ENCODE measurements at regions not wholly inside any gene's neighbourhood (a gene's known extent, or its start where the extent isn't known, plus 50 kb on each side); places are given as distances from the start of the nearest gene placed in this dataset.
"Not testable (repeated sequence)": the region's sequence is repeated elsewhere in the genome, so short reads cannot be mapped to it uniquely, and the experiment has no call there.

- no peak overlapping the region for H3K4me3 ChIP-seq (ENCODE audit: low read depth in 1 of 2, low read length in 2 of 2)
- no peak overlapping the region for H3K4me2 ChIP-seq (ENCODE audit: insufficient read depth, low read length)
- no peak for TF ChIP-seq EZH2 (IDR thresholded peaks at IDR 0.05; ENCODE audit: borderline replicate concordance, low read depth, low read length, severe bottlenecking)
- peak; percentile 81 for TF ChIP-seq CTCF (IDR thresholded peaks at IDR 0.05; ENCODE audit: borderline replicate concordance, extremely low read depth, low read length, poor library complexity, severe bottlenecking)
- H3K27me3 ChIP-seq (ENCODE audit: insufficient read depth, low read length, poor library complexity) = no peaks in the 10 kb centered on the region
- no peaks in the 10 kb centered on the region for H3K4me1 ChIP-seq (ENCODE audit: insufficient read depth, low read length)
- no peaks in the 10 kb centered on the region for H3K36me3 ChIP-seq (ENCODE audit: insufficient read depth, low read length)
- peak; percentile 94 for ATAC-seq (ENCODE audit: insufficient read depth, low read depth)
- no peaks in the 10 kb centered on the region for H3K79me2 ChIP-seq (ENCODE audit: insufficient read depth, low read length)
- H3K9ac ChIP-seq (ENCODE audit: low read depth, low read length) = no peak overlapping the region
- H3K27ac ChIP-seq (ENCODE audit: low read length) = no peak overlapping the region
- H3K9me3 ChIP-seq (ENCODE audit: insufficient read depth, low read length, severe bottlenecking) = no peaks in the 10 kb centered on the region
- no peaks in the 10 kb centered on the region for H4K20me1 ChIP-seq (ENCODE audit: insufficient read depth, low read length)
- no peak overlapping the region for H2AFZ ChIP-seq (ENCODE audit: low read depth, low read length)
- DNase-seq = peak; percentile 66
Observed at GRCh38 chr2:14903709-14904374, 271.3 kb downstream of the LRATD1 start.

GRCh38 chr2:14904378-14904777 is 271.9 kb downstream of the LRATD1 start:
- not testable (repeated sequence) for ATAC-seq (ENCODE audit: insufficient read depth, low read depth); H3K9ac ChIP-seq (ENCODE audit: low read depth, low read length); H3K9me3 ChIP-seq (ENCODE audit: insufficient read depth, low read length, severe bottlenecking); H3K27ac ChIP-seq (ENCODE audit: low read length); H3K4me3 ChIP-seq (ENCODE audit: low read depth in 1 of 2, low read length in 2 of 2); H3K79me2 ChIP-seq (ENCODE audit: insufficient read depth, low read length); H4K20me1 ChIP-seq (ENCODE audit: insufficient read depth, low read length); H2AFZ ChIP-seq (ENCODE audit: low read depth, low read length); H3K4me2 ChIP-seq (ENCODE audit: insufficient read depth, low read length); H3K4me1 ChIP-seq (ENCODE audit: insufficient read depth, low read length); H3K36me3 ChIP-seq (ENCODE audit: insufficient read depth, low read length); DNase-seq; H3K27me3 ChIP-seq (ENCODE audit: insufficient read depth, low read length, poor library complexity)

- no peak overlapping the region for H3K27ac ChIP-seq (ENCODE audit: low read length)
- DNase-seq (no peak), ATAC-seq (ENCODE audit: insufficient read depth, low read depth) (no peak)
- no peak overlapping the region for H3K4me3 ChIP-seq (ENCODE audit: low read depth in 1 of 2, low read length in 2 of 2)
- no peak overlapping the region for H3K4me2 ChIP-seq (ENCODE audit: insufficient read depth, low read length)
- no peaks in the 10 kb centered on the region for H4K20me1 ChIP-seq (ENCODE audit: insufficient read depth, low read length)
- no peak overlapping the region for H2AFZ ChIP-seq (ENCODE audit: low read depth, low read length)
- no peaks in the 10 kb centered on the region for H3K9me3 ChIP-seq (ENCODE audit: insufficient read depth, low read length, severe bottlenecking)
- no peak for TF ChIP-seq CTCF (IDR thresholded peaks at IDR 0.05; ENCODE audit: borderline replicate concordance, extremely low read depth, low read length, poor library complexity, severe bottlenecking)
- no peak for TF ChIP-seq EZH2 (IDR thresholded peaks at IDR 0.05; ENCODE audit: borderline replicate concordance, low read depth, low read length, severe bottlenecking)
- no peaks in the 10 kb centered on the region for H3K36me3 ChIP-seq (ENCODE audit: insufficient read depth, low read length)
- no peaks in the 10 kb centered on the region for H3K27me3 ChIP-seq (ENCODE audit: insufficient read depth, low read length, poor library complexity)
- no peak overlapping the region for H3K9ac ChIP-seq (ENCODE audit: low read depth, low read length)
- H3K4me1 ChIP-seq (ENCODE audit: insufficient read depth, low read length) = no peaks in the 10 kb centered on the region
- no peaks in the 10 kb centered on the region for H3K79me2 ChIP-seq (ENCODE audit: insufficient read depth, low read length)
Observed at GRCh38 chr2:14905571-14905970, 273.1 kb downstream of the LRATD1 start.

GRCh38 chr2:14907014-14907612 is 274.6 kb downstream of the LRATD1 start:
- no peak overlapping the region for H3K4me3 ChIP-seq (ENCODE audit: low read depth in 1 of 2, low read length in 2 of 2)
- no peaks in the 10 kb centered on the region for H3K36me3 ChIP-seq (ENCODE audit: insufficient read depth, low read length)
- DNase-seq (no peak), ATAC-seq (ENCODE audit: insufficient read depth, low read depth) (peak; percentile 35; the same call in 1 of the 3 replicates)
- H3K9me3 ChIP-seq (ENCODE audit: insufficient read depth, low read length, severe bottlenecking) = no peaks in the 10 kb centered on the region
- H3K27me3 ChIP-seq (ENCODE audit: insufficient read depth, low read length, poor library complexity) = no peaks in the 10 kb centered on the region
- no peak overlapping the region for H2AFZ ChIP-seq (ENCODE audit: low read depth, low read length)
- no peak overlapping the region for H3K4me2 ChIP-seq (ENCODE audit: insufficient read depth, low read length)
- TF ChIP-seq CTCF (IDR thresholded peaks at IDR 0.05; ENCODE audit: borderline replicate concordance, extremely low read depth, low read length, poor library complexity, severe bottlenecking) = peak; percentile 29
- no peak for TF ChIP-seq EZH2 (IDR thresholded peaks at IDR 0.05; ENCODE audit: borderline replicate concordance, low read depth, low read length, severe bottlenecking)
- no peak overlapping the region for H3K9ac ChIP-seq (ENCODE audit: low read depth, low read length)
- H3K4me1 ChIP-seq (ENCODE audit: insufficient read depth, low read length) = no peaks in the 10 kb centered on the region
- H3K27ac ChIP-seq (ENCODE audit: low read length) = no peak overlapping the region
- no peaks in the 10 kb centered on the region for H4K20me1 ChIP-seq (ENCODE audit: insufficient read depth, low read length)
- no peaks in the 10 kb centered on the region for H3K79me2 ChIP-seq (ENCODE audit: insufficient read depth, low read length)
